Naive thymus-derived CD8-positive, alpha-beta T cell (primary cell): ENCODE measurements at regions not wholly inside any gene's neighbourhood (a gene's known extent, or its start where the extent isn't known, plus 50 kb on each side); places are given as distances from the start of the nearest gene placed in this dataset.
"Not testable (repeated sequence)": the region's sequence is repeated elsewhere in the genome, so short reads cannot be mapped to it uniquely, and the experiment has no call there.

Experiments
- ATAC-seq, 2 donors: fragments of 150-1000 bp; cut with Tn5 transposase in 1 of 2; sonication (Bioruptor Pico), chemical (Tn5 transposase) in 1 of 2; 1 replicate in 1 of 2; 2 replicates in 1 of 2; pipeline ENCODE4 v1.10.0; 2021; ENCODE audit warnings: mild to moderate bottlenecking in 2 of 2, moderate library complexity in 2 of 2
- POLR2A ChIA-PET: fragments of 350-600 bp; sonication (Branson Sonifier 250); formaldehyde crosslinking; loops from one replicate; lab custom pipeline; 2021; ENCODE audit warnings: antibody characterized with exemption; lab: Charles Lee
- DNase-seq, 10 donors: peaks; one replicate each; pipeline versions ENCODE4 v3.0.0 to v3.0.0-alpha.2; 2020 to 2022
- H3K27ac Mint-ChIP-seq, 10 donors: one replicate each; pipeline ENCODE4 v1.8.0; 2020 to 2022; ENCODE audit warnings: mild to moderate bottlenecking in 10 of 10, mixed read lengths in 10 of 10, moderate library complexity in 4 of 10, inconsistent platforms in 1 of 10
- H3K27me3 Mint-ChIP-seq, 5 donors: one replicate each; pipeline ENCODE4 v1.8.0; 2021 to 2022; ENCODE audit warnings: mixed read lengths in 5 of 5
- H3K36me3 Mint-ChIP-seq, 3 donors: one replicate each; pipeline ENCODE4 v1.8.0; 2020 to 2022; ENCODE audit warnings: mixed read lengths in 3 of 3, mild to moderate bottlenecking in 2 of 3, inconsistent platforms in 1 of 3
- H3K4me1 Mint-ChIP-seq, 4 donors: one replicate each; pipeline ENCODE4 v1.8.0; 2021 to 2022; ENCODE audit warnings: mixed read lengths in 4 of 4
- H3K4me3 Mint-ChIP-seq, 10 donors: one replicate each; pipeline ENCODE4 v1.8.0; 2020 to 2022; ENCODE audit warnings: mild to moderate bottlenecking in 10 of 10, mixed read lengths in 10 of 10, moderate library complexity in 6 of 10, inconsistent platforms in 1 of 10
- H3K9me3 Mint-ChIP-seq, 9 donors: one replicate each; pipeline ENCODE4 v1.8.0; 2020 to 2022; ENCODE audit warnings: mixed read lengths in 9 of 9, mild to moderate bottlenecking in 3 of 9, inconsistent platforms in 1 of 9, moderate library complexity in 1 of 9

GRCh38 chr1:56099766-56100265 lies 479.5 kb downstream of the PLPP3 start:
- DNase-seq, result no peak
- peaks cover 0 to 4% (median 0%) of the 10 kb centered on the region in 5 donors for H3K27me3 Mint-ChIP-seq
- H3K27ac Mint-ChIP-seq, result no peak overlapping the region
- no peaks in the 10 kb centered on the region for H3K4me1 Mint-ChIP-seq
- H3K4me3 Mint-ChIP-seq, result no peak overlapping the region
- POLR2A ChIA-PET, result no interaction called here
- ATAC-seq, result no peak
- H3K9me3 Mint-ChIP-seq, result peaks cover 0 to 15% (median 1%) of the 10 kb centered on the region in 9 donors
- no peaks in the 10 kb centered on the region for H3K36me3 Mint-ChIP-seq

GRCh38 chr1:56098946-56099345 lies 480.4 kb downstream of the PLPP3 start:
- POLR2A ChIA-PET, result no interaction called here
- no peak for ATAC-seq
- no peaks in the 10 kb centered on the region for H3K4me1 Mint-ChIP-seq
- DNase-seq, result no peak
- H3K4me3 Mint-ChIP-seq, result no peak overlapping the region
- no peaks in the 10 kb centered on the region for H3K36me3 Mint-ChIP-seq
- H3K27ac Mint-ChIP-seq, result no peak overlapping the region
- H3K9me3 Mint-ChIP-seq, result peaks cover 0 to 11% (median 0%) of the 10 kb centered on the region in 9 donors
- H3K27me3 Mint-ChIP-seq, result peaks cover 0 to 4% (median 0%) of the 10 kb centered on the region in 5 donors

- no peak overlapping the region for H3K27ac Mint-ChIP-seq
- no peak for DNase-seq
- no peak for ATAC-seq
- no peaks in the 10 kb centered on the region for H3K4me1 Mint-ChIP-seq
- POLR2A ChIA-PET, result no interaction called here
- peaks cover 0 to 4% (median 0%) of the 10 kb centered on the region in 5 donors for H3K27me3 Mint-ChIP-seq
- no peak overlapping the region for H3K4me3 Mint-ChIP-seq
- peaks cover 0 to 5% (median 0%) of the 10 kb centered on the region in 9 donors for H3K9me3 Mint-ChIP-seq
- no peaks in the 10 kb centered on the region for H3K36me3 Mint-ChIP-seq
Measured at GRCh38 chr1:56097713-56098112, 481.6 kb downstream of the PLPP3 start.

DNA sequence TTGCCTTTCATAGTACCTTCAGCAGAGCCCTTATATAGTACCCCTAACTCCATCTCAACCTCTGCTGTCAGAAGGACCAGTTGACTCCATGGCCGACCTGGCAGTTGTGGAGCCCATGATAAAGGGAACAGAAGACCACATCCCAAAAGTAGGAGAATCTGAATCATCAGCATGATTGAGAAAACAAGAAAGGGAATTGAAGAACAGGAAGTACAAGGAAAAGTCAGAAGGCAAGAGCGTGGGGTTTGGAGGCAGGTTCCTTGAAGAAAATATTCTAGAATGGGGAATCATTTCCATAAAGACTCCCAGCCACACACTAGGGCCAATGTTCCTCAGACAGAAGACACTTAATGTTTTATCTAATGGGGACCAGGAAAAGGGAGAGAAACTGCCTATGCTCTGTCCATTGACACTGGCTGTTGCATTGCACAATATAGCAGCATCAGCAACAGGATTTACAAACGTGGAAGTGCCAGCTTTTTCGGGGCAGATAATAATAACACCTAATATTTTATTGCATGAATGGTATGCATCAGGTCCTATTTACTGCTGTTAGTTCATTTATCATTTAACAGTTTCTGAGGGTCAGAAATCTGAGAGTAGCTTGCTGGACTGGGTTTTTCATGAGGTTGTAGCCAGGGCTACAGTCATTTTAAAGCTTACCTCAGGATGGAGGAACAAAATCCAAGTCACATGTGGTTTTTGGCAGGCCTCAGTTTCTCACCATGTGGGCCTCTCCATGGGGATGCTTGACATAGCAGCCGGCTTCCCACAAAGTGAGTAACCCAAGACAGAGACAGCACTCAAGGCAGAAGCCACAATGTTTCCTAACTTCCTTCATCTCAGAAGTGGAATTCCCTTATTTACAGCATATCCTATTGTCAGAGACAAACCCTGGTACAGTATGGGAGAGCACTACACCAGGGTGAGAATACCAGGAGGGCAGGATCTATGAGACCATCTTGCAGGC lies 483.4 kb downstream of the PLPP3 start:
- H3K27ac Mint-ChIP-seq, result no peak overlapping the region
- peaks cover 0 to 8% (median 0%) of the 10 kb centered on the region in 9 donors for H3K9me3 Mint-ChIP-seq
- POLR2A ChIA-PET, result no interaction called here
- no peak for DNase-seq
- ATAC-seq, result no peak
- peaks cover 0 to 4% (median 0%) of the 10 kb centered on the region in 5 donors for H3K27me3 Mint-ChIP-seq
- no peaks in the 10 kb centered on the region for H3K36me3 Mint-ChIP-seq
- no peak overlapping the region for H3K4me3 Mint-ChIP-seq
- no peaks in the 10 kb centered on the region for H3K4me1 Mint-ChIP-seq

DNA sequence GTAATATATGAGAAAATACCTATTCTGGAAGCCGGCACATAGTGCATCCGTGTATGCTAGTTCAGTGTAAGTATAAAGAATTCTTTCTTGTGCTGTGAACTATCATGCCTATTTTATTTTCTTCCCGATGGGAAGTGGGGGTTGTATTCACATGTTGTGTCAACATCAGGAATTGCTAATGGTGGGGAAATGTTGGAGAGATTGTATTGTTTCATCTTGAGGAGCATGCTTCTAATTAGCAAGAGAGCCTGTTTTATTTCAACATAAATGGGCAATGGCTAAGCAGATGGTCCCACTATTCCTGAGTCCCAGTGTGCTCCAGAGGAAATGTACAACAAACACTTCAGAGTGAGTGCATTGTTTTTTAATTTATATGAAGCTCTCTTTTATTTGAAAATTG lies 485.2 kb downstream of the PLPP3 start:
- Mint-ChIP-seq H3K27ac (no peak overlapping the region), H3K9me3 (peaks cover 0 to 11% (median 0%) of the 10 kb centered on the region in 9 donors), H3K36me3 (no peaks in the 10 kb centered on the region), H3K27me3 (peaks cover 0 to 4% (median 0%) of the 10 kb centered on the region in 5 donors), H3K4me1 (no peaks in the 10 kb centered on the region), H3K4me3 (no peak overlapping the region)
- ATAC-seq (no peak), DNase-seq (no peak)
- POLR2A ChIA-PET, result no interaction called here

- Mint-ChIP-seq H3K9me3 (peaks cover 0 to 12% (median 5%) of the 10 kb centered on the region in 9 donors), H3K36me3 (peaks cover 0 to 8% (median 0%) of the 10 kb centered on the region in 3 donors), H3K4me3 (no peak overlapping the region), H3K4me1 (no peaks in the 10 kb centered on the region), H3K27ac (no peak overlapping the region), H3K27me3 (peaks cover 0 to 4% (median 0%) of the 10 kb centered on the region in 5 donors)
- ATAC-seq, result no peak
- POLR2A ChIA-PET, result no interaction called here
- DNase-seq, result no peak
Measured at GRCh38 chr1:56092684-56093570, 486.4 kb downstream of the PLPP3 start.

- H3K36me3 Mint-ChIP-seq, result peaks cover 0 to 14% (median 0%) of the 10 kb centered on the region in 3 donors
- H3K27ac Mint-ChIP-seq, H3K4me3 Mint-ChIP-seq, H3K4me1 Mint-ChIP-seq, DNase-seq, POLR2A ChIA-PET, H3K27me3 Mint-ChIP-seq, ATAC-seq: not testable (repeated sequence)
- H3K9me3 Mint-ChIP-seq, result peaks cover 0 to 21% (median 9%) of the 10 kb centered on the region in 9 donors
Measured at GRCh38 chr1:56089826-56090225, 489.5 kb downstream of the PLPP3 start.

- DNase-seq, result no peak
- Mint-ChIP-seq H3K4me3 (no peak overlapping the region), H3K36me3 (peaks cover 0 to 14% (median 0%) of the 10 kb centered on the region in 3 donors), H3K27me3 (no peaks in the 10 kb centered on the region), H3K9me3 (peaks cover 0 to 21% (median 10%) of the 10 kb centered on the region in 9 donors), H3K4me1 (no peaks in the 10 kb centered on the region), H3K27ac (no peak overlapping the region)
- POLR2A ChIA-PET, result no interaction called here
- no peak for ATAC-seq
Measured at GRCh38 chr1:56084246-56084645, 495.1 kb downstream of the PLPP3 start.

DNA sequence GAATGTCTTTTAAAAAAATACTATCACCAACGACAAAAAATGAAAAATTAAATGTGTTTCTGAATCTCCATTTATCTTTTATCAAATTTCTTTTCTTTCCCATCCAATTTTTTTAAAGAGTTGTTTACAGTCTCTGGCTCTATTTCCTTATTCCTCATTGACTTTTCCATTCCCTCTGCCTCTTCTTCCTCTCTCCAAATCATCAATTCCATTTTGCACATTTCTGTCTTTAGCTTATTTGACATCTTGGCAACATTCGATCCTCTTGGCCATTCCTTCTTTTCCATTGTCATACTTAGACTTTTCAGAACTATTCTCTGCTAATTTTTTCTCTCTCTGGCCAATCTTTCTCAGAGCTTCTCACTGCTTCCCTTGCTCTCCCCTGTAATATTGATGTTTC lies 497.6 kb downstream of the PLPP3 start:
- peaks cover 0 to under 1% (median 0%) of the 10 kb centered on the region in 3 donors for H3K36me3 Mint-ChIP-seq
- no peak for DNase-seq
- H3K27ac Mint-ChIP-seq, result no peak overlapping the region

GRCh38 chr1:56081173-56081572 lies 498.2 kb downstream of the PLPP3 start:
- POLR2A ChIA-PET, result no interaction called here
- no peak for ATAC-seq
- Mint-ChIP-seq H3K4me3 (no peak overlapping the region), H3K36me3 (no peaks in the 10 kb centered on the region), H3K4me1 (no peaks in the 10 kb centered on the region), H3K9me3 (peaks cover 0 to 10% (median 0%) of the 10 kb centered on the region in 9 donors), H3K27ac (no peak overlapping the region), H3K27me3 (no peaks in the 10 kb centered on the region)
- DNase-seq, result no peak

More for the DNA sequence above, 497.6 kb downstream of the PLPP3 start:
- Mint-ChIP-seq H3K4me1 (no peaks in the 10 kb centered on the region), H3K27me3 (no peaks in the 10 kb centered on the region), H3K4me3 (no peak overlapping the region), H3K9me3 (peaks cover 0 to 10% (median under 1%) of the 10 kb centered on the region in 9 donors)
- POLR2A ChIA-PET, result no interaction called here
- no peak for ATAC-seq

DNA sequence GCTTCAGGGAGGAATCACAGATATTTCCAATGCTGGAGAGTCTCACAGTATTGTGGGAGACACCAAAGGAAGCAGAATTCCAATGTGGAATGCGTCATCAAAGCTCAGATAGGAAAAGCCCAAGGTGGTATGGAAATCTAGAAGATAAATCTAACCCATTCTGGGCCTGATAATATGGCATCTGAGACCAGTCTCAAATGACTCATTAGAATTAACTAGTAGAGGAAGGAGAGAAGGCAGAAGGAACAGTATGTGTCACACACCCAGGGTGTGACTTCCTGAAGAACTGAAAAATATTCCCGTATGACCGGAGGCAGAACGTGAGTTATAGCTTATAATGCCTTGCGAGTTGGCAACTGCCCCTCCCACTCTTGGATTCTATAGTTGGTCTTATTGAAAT lies 499.2 kb downstream of the PLPP3 start:
- no peaks in the 10 kb centered on the region for H3K36me3 Mint-ChIP-seq
- H3K4me1 Mint-ChIP-seq, result no peaks in the 10 kb centered on the region
- DNase-seq (no peak), ATAC-seq (no peak)
- POLR2A ChIA-PET, result no interaction called here
- H3K9me3 Mint-ChIP-seq, result peaks cover 0 to 10% (median 3%) of the 10 kb centered on the region in 9 donors
- H3K27me3 Mint-ChIP-seq, result no peaks in the 10 kb centered on the region
- no peak overlapping the region for H3K4me3 Mint-ChIP-seq
- H3K27ac Mint-ChIP-seq, result no peak overlapping the region

DNA sequence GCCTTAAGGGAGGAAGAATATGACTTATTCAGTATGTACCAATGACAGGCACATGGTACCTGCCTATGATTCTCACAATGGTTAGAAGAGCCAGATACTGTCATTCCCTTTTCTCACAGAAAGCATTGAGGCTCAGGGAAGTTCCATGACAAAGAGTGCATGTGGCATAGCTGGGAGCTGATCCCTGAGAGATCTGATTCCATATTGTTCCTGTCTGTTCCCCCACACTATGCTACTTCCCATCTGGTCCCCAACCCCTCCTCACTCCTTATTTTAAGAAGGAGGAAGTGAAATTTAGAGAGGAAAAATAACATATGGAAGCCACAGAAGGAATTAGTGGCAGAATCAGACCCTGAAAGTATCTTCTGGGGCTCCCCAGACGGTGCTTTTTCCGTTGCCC lies 500.0 kb downstream of the PLPP3 start:
- Mint-ChIP-seq H3K4me3 (no peak overlapping the region), H3K27me3 (no peaks in the 10 kb centered on the region), H3K36me3 (no peaks in the 10 kb centered on the region), H3K9me3 (peaks cover 0 to 10% (median 3%) of the 10 kb centered on the region in 9 donors), H3K4me1 (no peaks in the 10 kb centered on the region), H3K27ac (no peak overlapping the region)
- POLR2A ChIA-PET, result no interaction called here
- no peak for DNase-seq
- no peak for ATAC-seq
